ENCODE measurements at regions not wholly inside any gene's neighbourhood (a gene's known extent, or its start where the extent isn't known, plus 50 kb on each side); places are given as distances from the start of the nearest gene placed in this dataset.

DNA sequence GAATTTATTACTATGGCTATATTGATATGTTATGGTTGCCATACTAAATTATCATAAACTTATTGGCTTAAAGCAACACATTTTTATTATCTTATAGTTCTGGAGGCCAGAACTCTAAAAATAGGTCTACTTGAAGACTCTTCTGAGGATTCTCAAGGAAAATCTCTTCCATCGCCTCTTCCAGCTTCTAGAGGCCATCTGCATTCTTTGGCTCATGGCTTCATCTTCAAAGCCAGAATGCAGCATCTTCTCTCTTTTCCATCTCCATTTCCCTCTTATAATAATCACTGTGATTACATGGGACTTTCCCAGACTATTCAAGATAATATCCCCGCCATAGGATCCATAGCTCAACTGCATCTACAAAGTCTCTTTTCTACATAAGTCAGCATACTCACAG, 385.4 kb downstream of the RMST start:
- TF ChIP-seq, protein P1, sequence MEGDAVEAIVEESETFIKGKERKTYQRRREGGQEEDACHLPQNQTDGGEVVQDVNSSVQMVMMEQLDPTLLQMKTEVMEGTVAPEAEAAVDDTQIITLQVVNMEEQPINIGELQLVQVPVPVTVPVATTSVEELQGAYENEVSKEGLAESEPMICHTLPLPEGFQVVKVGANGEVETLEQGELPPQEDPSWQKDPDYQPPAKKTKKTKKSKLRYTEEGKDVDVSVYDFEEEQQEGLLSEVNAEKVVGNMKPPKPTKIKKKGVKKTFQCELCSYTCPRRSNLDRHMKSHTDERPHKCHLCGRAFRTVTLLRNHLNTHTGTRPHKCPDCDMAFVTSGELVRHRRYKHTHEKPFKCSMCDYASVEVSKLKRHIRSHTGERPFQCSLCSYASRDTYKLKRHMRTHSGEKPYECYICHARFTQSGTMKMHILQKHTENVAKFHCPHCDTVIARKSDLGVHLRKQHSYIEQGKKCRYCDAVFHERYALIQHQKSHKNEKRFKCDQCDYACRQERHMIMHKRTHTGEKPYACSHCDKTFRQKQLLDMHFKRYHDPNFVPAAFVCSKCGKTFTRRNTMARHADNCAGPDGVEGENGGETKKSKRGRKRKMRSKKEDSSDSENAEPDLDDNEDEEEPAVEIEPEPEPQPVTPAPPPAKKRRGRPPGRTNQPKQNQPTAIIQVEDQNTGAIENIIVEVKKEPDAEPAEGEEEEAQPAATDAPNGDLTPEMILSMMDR (IDR thresholded peaks at IDR 0.05; ENCODE audit: low read depth, low read length, poor library complexity, severe bottlenecking) = no peak
- TF ChIP-seq EZH2phosphoT487 (IDR thresholded peaks at IDR 0.05; ENCODE audit: borderline replicate concordance, low read length) = no peak

DNA sequence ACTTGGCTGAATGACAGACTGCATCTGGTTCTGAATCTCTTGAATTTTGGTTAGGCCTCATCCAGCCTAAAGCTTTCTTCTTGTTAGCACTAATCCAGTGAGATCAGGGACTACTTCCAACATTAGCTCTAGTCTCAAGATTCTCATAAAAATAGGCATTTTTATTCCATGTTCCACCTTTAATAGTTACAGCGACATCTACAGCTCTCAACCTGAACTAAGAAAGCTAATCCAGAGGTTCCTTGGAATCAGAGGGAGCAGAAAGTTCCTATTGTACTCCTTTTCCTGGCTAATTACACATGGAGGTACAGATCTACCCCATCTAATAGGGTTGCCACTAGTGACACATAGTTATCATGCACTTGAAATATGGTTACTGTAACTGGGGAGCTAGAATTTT, 391.9 kb downstream of the RMST start:
- no peak overlapping the region for H3K27ac ChIP-seq (ENCODE audit: low read depth, low read length)
- no peaks in the 10 kb centered on the region for H3K27me3 ChIP-seq (ENCODE audit: control insufficient read depth, low read length)
- H3K4me1 ChIP-seq (ENCODE audit: control insufficient read depth, low read length) = no peaks in the 10 kb centered on the region
- no peak overlapping the region for H3K4me2 ChIP-seq (ENCODE audit: low read length)
- no peaks in the 10 kb centered on the region for H4K20me1 ChIP-seq (ENCODE audit: control insufficient read depth, insufficient read depth, low read depth, low read length)
- H3K4me3 ChIP-seq (ENCODE audit: low read length) = no peak overlapping the region
- no peaks in the 10 kb centered on the region for H3K36me3 ChIP-seq (ENCODE audit: control insufficient read depth, low read length)
- TF ChIP-seq, protein P1 (IDR thresholded peaks at IDR 0.05; ENCODE audit: low read depth, low read length, poor library complexity, severe bottlenecking) = no peak
- no peak for TF ChIP-seq EZH2phosphoT487 (IDR thresholded peaks at IDR 0.05; ENCODE audit: borderline replicate concordance, low read length)
- no peaks in the 10 kb centered on the region for H3K79me2 ChIP-seq (ENCODE audit: control insufficient read depth, low read length)
- H3K9me2 ChIP-seq (replicated peaks; ENCODE audit: control insufficient read depth, low read length) = no peaks in the 10 kb centered on the region
- H3K9me3 ChIP-seq (ENCODE audit: control insufficient read depth, insufficient read depth, low read length) = no peaks in the 10 kb centered on the region
- no peaks in the 10 kb centered on the region for H3F3A ChIP-seq (ENCODE audit: control insufficient read depth, insufficient read depth)

More for the DNA sequence above, 385.4 kb downstream of the RMST start:
- H4K20me1 ChIP-seq (ENCODE audit: control insufficient read depth, insufficient read depth, low read depth, low read length) = no peaks in the 10 kb centered on the region
- no peaks in the 10 kb centered on the region for H3K79me2 ChIP-seq (ENCODE audit: control insufficient read depth, low read length)
- H3K9me2 ChIP-seq (replicated peaks; ENCODE audit: control insufficient read depth, low read length) = no peaks in the 10 kb centered on the region
- no peaks in the 10 kb centered on the region for H3K9me3 ChIP-seq (ENCODE audit: control insufficient read depth, insufficient read depth, low read length)
- no peaks in the 10 kb centered on the region for H3F3A ChIP-seq (ENCODE audit: control insufficient read depth, insufficient read depth)
- H3K4me3 ChIP-seq (ENCODE audit: low read length) = no peak overlapping the region
- H3K4me2 ChIP-seq (ENCODE audit: low read length) = no peak overlapping the region
- H3K36me3 ChIP-seq (ENCODE audit: control insufficient read depth, low read length) = no peaks in the 10 kb centered on the region
- H3K27ac ChIP-seq (ENCODE audit: low read depth, low read length) = no peak overlapping the region
- no peaks in the 10 kb centered on the region for H3K4me1 ChIP-seq (ENCODE audit: control insufficient read depth, low read length)
- H3K27me3 ChIP-seq (ENCODE audit: control insufficient read depth, low read length) = no peaks in the 10 kb centered on the region

DNA sequence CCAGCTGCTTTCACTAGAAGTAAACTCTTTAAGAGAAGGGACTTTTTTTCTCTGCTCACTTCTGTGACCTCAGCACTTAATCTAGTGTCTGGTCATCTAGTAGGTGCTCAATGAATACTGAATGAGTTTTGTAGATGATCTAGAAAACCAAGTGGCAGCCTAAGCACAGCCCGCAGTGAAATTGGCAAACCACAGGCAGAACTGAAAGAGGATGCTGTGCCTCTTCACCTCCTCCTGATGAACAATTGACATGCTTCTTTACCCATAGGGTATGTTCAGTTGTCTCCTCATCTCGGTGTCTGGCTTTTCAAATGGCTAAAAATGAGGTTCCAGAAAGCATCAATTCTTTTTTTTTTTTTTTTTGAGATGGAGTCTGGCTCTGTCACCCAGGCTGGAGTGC, 399.5 kb downstream of the RMST start:
- no peak overlapping the region for H3K4me2 ChIP-seq (ENCODE audit: low read length)
- no peaks in the 10 kb centered on the region for H3K79me2 ChIP-seq (ENCODE audit: control insufficient read depth, low read length)
- no peaks in the 10 kb centered on the region for H3F3A ChIP-seq (ENCODE audit: control insufficient read depth, insufficient read depth)
- no peak for TF ChIP-seq EZH2phosphoT487 (IDR thresholded peaks at IDR 0.05; ENCODE audit: borderline replicate concordance, low read length)
- TF ChIP-seq, protein P1 (IDR thresholded peaks at IDR 0.05; ENCODE audit: low read depth, low read length, poor library complexity, severe bottlenecking) = no peak
- H3K4me1 ChIP-seq (ENCODE audit: control insufficient read depth, low read length) = no peaks in the 10 kb centered on the region
- H3K27me3 ChIP-seq (ENCODE audit: control insufficient read depth, low read length) = no peaks in the 10 kb centered on the region
- no peaks in the 10 kb centered on the region for H4K20me1 ChIP-seq (ENCODE audit: control insufficient read depth, insufficient read depth, low read depth, low read length)
- no peak overlapping the region for H3K4me3 ChIP-seq (ENCODE audit: low read length)
- no peaks in the 10 kb centered on the region for H3K9me2 ChIP-seq (replicated peaks; ENCODE audit: control insufficient read depth, low read length)
- no peaks in the 10 kb centered on the region for H3K36me3 ChIP-seq (ENCODE audit: control insufficient read depth, low read length)
- no peak overlapping the region for H3K27ac ChIP-seq (ENCODE audit: low read depth, low read length)
- H3K9me3 ChIP-seq (ENCODE audit: control insufficient read depth, insufficient read depth, low read length) = no peaks in the 10 kb centered on the region

DNA sequence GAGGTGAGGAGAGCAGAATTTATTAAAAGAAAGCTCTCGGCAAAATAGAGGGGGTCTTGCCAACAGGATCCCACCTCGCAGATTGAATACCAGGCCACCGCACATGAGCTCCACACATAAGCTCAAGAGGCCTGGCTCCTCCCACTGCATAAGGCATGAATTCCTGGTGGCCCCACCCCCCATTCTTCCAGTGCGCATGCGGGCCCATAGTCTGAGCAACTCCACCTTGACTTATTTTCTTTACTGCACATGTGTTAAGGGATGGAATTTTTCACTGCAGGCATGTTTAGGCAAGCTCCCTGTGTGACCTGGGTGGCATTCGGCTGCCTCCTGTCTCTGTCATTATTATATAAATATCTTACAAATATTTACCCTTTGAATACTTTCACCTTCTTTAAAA, 412.5 kb downstream of the RMST start:
- Histone ChIP-seq H3K4me1 (ENCODE audit: control insufficient read depth, low read length) (no peaks in the 10 kb centered on the region), H3K36me3 (ENCODE audit: control insufficient read depth, low read length) (no peaks in the 10 kb centered on the region), H3K27me3 (ENCODE audit: control insufficient read depth, low read length) (no peaks in the 10 kb centered on the region), H3K27ac (ENCODE audit: low read depth, low read length) (no peak overlapping the region), H3K4me2 (ENCODE audit: low read length) (no peak overlapping the region), H3K79me2 (ENCODE audit: control insufficient read depth, low read length) (no peaks in the 10 kb centered on the region), H3K9me2 (replicated peaks; ENCODE audit: control insufficient read depth, low read length) (no peaks in the 10 kb centered on the region), H3K9me3 (ENCODE audit: control insufficient read depth, insufficient read depth, low read length) (no peaks in the 10 kb centered on the region), H3F3A (ENCODE audit: control insufficient read depth, insufficient read depth) (no peaks in the 10 kb centered on the region), H3K4me3 (ENCODE audit: low read length) (no peak overlapping the region), H4K20me1 (ENCODE audit: control insufficient read depth, insufficient read depth, low read depth, low read length) (no peaks in the 10 kb centered on the region)
- TF ChIP-seq EZH2phosphoT487 (IDR thresholded peaks at IDR 0.05; ENCODE audit: borderline replicate concordance, low read length) = no peak
- TF ChIP-seq, protein P1 (IDR thresholded peaks at IDR 0.05; ENCODE audit: low read depth, low read length, poor library complexity, severe bottlenecking) = no peak

All from DOHH2 (cell line).